GM21723 (cell line): ENCODE measurements at regions not wholly inside any gene's neighbourhood (a gene's known extent, or its start where the extent isn't known, plus 50 kb on each side); places are given as distances from the start of the nearest gene placed in this dataset.

Experiments
- ATAC-seq: cut with Tn5 transposase; IDR thresholded peaks from one replicate; pipeline ENCODE4 v1.9.1; 2021; ENCODE audit warnings: mild to moderate bottlenecking, moderate library complexity; ENCODE audit not compliant: unreplicated experiment

DNA sequence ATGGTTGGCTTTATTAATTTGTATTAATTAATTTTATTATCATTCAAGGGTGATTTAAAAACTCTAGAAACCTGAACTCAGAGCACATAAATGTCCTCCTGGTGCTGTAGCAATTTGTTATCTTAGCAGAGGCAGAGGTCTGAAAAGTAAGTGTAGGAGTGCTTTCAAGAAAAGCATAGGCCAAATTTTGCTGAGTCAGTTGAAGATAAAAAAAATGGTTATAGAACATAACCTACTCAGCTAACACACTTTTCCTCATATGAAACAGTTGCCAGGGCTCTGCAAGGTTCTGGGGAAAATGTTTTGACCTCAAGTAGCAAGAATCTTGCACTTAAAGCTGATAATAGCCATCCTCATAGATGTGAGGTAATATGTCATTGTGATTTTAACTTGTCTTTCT is 53.5 kb upstream of the CHODL start:
- ATAC-seq: no peak

GRCh38 chr21:18178509-18178908 is 66.1 kb upstream of the CHODL start:
- ATAC-seq: no peak

GRCh38 chr21:18174370-18174769 is 70.3 kb upstream of the CHODL start:
- no peak for ATAC-seq

DNA sequence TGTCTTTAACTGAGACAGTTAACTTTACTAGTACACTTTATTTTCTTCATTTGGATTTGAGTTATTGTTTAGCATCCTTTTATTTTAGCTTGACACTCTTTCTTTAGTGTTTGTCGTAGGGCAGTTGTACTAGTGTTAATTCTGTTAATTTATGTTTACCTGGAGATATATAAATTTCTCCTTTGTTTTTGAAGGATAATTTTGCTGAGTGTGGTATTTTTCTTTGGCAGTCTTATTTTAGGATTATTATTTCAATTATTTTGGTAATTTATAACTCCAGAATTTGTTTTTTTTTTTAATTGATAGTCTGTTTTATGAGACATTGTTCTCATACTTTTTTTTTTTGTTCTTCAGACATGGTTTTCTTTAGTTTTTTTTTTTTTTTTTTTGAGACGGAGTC is 73.8 kb upstream of the CHODL start:
- ATAC-seq: no peak

DNA sequence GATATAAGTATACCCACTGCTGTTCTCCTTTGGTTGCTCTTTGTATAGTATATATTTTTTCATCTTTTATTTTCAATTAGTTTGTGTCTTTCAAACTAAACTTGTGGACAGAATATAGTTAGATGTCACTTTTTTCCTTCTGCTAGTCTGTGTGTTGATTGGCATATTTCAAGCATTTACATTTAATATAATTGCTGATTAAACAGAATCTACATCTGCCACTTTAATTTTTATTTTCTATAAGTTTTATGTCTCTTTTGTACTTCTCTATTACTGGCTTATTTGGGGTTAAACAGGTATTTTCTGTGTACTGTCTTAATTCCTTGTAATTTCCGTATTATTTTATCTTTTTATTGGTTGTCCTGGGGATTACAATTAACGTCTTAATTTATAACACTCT is 74.4 kb upstream of the CHODL start:
- ATAC-seq: no peak

GRCh38 chr21:18168108-18168507 is 76.5 kb upstream of the CHODL start:
- no peak for ATAC-seq

DNA sequence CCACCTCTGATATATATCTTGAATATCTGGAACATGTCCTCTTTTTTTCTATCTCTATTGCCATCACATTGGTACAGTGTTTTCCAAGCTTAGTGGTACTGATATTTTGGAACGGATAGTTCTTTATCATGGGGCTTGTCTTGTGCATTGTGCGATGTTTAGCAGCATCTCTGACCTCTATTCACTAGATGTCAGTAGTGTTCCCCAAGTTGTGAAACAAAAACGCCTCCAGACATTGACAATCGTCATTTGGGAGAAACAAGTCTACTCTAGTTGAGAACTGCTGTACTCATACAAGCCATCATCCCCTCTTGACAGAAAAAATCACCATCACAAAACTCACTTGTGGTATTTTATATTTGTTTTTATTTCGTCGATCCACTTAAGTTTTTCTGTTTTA is 79.7 kb upstream of the CHODL start:
- no peak for ATAC-seq

DNA sequence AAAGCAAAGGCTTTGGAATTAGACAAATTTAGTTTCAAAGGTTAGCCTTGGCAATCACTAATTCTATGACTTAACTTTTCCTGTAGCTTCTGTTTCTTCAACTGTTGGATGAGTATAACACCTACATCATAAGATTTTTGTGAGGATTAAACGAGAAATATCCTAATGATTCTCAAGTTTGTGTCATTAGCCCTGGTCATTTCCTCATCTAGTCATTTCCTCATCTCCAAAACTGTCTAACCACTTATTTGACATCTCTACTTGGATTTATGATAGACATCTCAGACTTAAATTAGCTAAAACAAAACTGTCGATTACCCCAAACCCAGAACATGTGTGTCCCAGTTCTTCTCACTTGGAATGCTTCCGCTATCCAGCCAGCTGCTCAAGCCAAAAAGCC is 80.2 kb upstream of the CHODL start:
- ATAC-seq: no peak

- no peak for ATAC-seq
Observed at GRCh38 chr21:18163956-18164355, 80.7 kb upstream of the CHODL start.

DNA sequence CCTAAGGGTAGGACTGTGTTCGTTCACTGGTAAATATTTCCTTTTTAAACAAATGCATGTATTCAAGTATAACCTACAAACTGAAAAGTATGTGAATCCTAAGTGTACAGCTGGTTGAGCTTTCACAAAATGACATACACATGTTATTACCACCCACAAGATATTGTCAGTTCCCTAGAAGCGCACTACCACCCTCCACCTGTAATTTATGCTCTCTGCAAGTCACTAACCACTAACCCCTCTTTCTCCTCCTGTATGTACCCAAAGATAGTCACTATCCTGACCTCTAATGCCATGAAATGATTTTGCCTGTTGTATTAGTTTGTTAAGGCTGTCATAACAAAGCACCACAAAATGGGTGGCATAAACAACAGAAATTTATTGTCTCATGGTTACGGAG is 82.8 kb upstream of the CHODL start:
- ATAC-seq: no peak

- no peak for ATAC-seq
Observed at GRCh38 chr21:18157406-18157805, 87.2 kb upstream of the CHODL start.

DNA sequence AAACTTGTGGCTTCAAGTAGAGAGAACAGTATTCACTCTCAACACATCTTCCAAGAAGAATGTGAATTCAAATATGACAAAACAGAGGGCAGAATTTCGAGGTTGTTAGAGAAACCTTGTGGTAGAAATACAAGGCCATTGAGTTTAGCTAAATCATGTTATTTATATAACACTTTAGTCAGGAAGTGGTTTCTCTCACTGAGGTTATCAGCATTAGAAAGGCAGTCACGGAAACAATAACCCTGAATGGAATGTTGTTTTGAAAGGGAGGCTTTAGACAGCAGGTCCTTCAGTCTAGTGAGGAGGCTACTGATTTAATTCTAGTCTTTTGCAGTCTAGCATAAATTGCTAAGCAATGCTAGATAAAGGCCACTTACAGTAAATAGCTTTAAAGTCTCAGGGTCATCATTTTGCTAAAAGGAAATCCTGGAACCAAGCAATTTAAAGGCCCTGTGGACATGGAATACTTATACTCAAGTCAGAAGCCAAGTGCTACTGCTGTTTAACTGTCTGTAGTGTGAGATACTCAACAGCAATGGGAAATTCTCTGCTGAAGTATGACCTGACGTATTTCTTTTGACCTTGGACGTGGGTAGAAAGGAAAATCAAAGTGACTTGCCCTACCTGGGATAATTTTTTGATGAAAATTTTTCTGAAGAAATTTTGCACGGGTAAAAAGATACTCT is 89.0 kb upstream of the CHODL start:
- ATAC-seq: no peak

- ATAC-seq: no peak
Observed at GRCh38 chr21:18153063-18153462, 91.6 kb upstream of the CHODL start.

- ATAC-seq: no peak
Observed at GRCh38 chr21:18152371-18152770, 92.3 kb upstream of the CHODL start.

DNA sequence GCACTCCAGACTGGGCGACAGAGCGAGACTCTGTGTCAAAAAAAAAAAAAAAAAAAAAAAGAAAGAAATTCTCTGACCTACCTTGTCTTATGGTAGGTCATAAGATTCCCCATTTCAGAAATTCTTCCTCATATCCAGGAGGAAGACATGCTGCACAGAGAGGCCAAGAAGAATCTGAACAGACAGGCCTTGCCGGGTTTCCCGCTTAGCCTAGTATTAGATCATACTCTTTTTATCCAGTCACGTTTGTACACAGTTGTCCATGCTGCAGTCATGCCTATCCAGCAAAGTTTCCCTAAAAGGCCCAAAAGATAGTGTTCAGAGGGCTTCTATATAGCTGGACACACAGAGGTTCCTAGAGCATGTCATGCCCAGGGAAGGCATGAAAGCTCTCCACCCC is 93.6 kb upstream of the CHODL start:
- ATAC-seq: no peak

- no peak for ATAC-seq
Observed at GRCh38 chr21:18148401-18148800, 96.2 kb upstream of the CHODL start.

- no peak for ATAC-seq
Observed at GRCh38 chr21:18147678-18148077, 97.0 kb upstream of the CHODL start.

DNA sequence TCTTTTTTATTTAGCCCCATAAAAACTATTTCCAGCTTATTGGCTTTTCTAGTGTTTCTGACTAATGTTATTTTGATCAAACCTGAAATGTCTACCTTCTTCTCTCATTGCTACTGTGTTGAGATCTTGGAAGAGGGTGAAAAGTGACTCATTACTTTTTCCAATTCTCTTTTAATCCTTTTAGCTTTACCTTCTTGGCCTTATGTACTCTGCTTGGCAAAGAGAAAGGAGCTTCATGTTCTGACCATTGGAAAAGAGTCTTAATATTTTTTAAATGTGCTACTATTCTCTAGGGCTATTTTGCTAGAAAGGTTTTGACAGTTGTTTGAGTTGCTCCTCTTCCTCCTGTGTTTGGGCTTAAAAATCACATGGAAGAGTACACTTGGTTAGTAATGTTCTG is 97.8 kb upstream of the CHODL start:
- ATAC-seq: no peak

DNA sequence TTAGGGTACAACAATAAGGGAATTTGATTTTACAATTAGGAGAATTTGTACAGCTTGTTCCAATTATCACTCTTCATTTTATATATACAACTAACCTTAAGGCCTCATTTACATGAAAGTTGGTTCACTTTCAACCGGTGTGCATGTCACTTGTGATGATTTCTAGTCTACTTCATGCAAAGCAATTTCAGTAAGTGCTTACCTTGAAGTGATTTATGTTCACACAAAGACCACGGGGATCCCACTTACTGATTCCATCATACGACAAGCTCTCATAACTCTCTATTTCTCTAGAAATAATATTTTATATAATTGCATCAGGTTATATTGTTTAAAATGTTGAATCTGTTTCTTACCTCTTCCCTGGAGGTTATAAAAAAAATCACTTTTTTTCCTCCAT is 100.3 kb upstream of the CHODL start:
- no peak for ATAC-seq

DNA sequence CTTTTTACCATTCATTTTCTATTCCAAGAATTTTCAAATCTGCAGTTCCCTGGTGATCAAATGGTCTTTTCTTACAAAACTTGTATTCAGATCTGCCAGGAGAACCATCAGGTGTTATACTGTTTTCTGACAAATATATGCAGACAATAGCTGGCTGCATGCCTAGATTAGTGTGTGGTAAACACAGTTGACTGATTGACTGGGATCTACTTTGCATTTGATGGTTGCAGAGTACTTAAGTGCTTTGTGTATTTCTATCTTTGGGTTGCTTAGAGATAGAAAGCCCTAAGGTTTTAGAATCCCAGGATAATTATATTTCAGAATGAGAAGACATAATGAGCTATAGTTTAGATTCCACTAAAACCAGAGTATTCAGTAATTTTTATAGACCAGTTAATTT is 102.0 kb upstream of the CHODL start:
- ATAC-seq: no peak

DNA sequence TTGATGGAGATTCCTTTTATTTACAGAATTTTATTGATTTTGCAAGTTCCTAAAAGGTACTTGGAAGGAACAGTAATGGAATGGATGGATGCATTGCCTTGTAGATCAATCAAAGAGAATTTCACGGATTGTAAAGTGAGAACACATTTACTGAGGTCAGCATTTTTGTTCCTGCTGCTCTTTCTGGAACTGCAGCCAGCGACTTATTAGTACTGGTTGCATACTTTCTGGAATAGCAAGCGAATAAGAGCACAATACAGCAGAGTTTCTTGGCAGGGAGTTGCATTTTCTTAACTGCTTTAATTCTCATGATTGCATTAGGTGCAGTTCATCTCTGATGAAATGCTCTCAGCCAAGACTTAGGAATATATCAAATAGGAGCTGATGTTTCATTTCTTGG is 106.1 kb upstream of the CHODL start:
- ATAC-seq: no peak

DNA sequence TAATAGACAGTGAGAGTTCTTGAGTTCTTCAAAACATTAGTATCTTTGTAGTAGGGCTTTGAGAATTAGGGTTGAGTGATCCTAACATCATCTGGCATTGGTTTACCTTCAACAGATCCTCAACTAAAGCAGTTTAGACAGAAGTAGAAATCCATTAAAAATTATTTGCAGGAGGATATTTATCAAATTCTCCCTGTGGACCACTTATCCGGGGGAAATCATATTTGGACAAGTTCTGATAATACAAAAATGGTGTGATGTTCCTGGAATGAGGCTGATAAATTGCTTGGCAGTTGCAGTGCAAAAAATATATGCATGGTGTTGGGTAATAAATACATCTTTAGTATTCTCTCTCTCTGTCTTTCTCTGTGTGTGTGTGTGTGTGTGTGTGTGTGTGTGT is 115.1 kb upstream of the CHODL start:
- ATAC-seq: no peak

GRCh38 chr21:18118566-18118965 is 126.1 kb upstream of the CHODL start:
- ATAC-seq: no peak

GRCh38 chr21:18117176-18117575 is 127.5 kb upstream of the CHODL start:
- no peak for ATAC-seq
